GM18507 (cell line): ENCODE measurements at regions not wholly inside any gene's neighbourhood (a gene's known extent, or its start where the extent isn't known, plus 50 kb on each side); places are given as distances from the start of the nearest gene placed in this dataset.

Experiments used
- DNase-seq: peaks from one replicate; pipeline ENCODE4 v3.0.0; 2011; ENCODE audit warnings: low read depth; ENCODE audit not compliant: insufficient read length; ENCODE audit errors: extremely low spot score
- FAIRE-seq: peaks from 2 replicates; lab custom pipeline; 2011; peaks lifted over from hg19 to GRCh38; lab: Jason Lieb, UNC

GRCh38 chr6:156024339-156024738 is 568.7 kb upstream of the NOX3 start:
- no peak for FAIRE-seq
- no peak for DNase-seq

- DNase-seq (no peak), FAIRE-seq (no peak)
Measured at GRCh38 chr6:156021746-156022396, 566.2 kb upstream of the NOX3 start.

GRCh38 chr6:156017838-156018237 is 562.2 kb upstream of the NOX3 start:
- no peak for FAIRE-seq
- DNase-seq: no peak

GRCh38 chr6:156016186-156016976 is 560.7 kb upstream of the NOX3 start:
- FAIRE-seq (no peak), DNase-seq (no peak)

- no peak for FAIRE-seq
Measured at GRCh38 chr6:156013155-156013554, 557.5 kb upstream of the NOX3 start.

GRCh38 chr6:156009656-156010055 is 554.0 kb upstream of the NOX3 start:
- no peak for DNase-seq
- FAIRE-seq: no peak

More at GRCh38 chr6:156013155-156013554, 557.5 kb upstream of the NOX3 start:
- DNase-seq: no peak

- FAIRE-seq (no peak), DNase-seq (no peak)
Measured at GRCh38 chr6:156004796-156005195, 549.2 kb upstream of the NOX3 start.

- no peak for DNase-seq
- no peak for FAIRE-seq
Measured at GRCh38 chr6:155996151-155996550, 540.5 kb upstream of the NOX3 start.

GRCh38 chr6:155995281-155995680 is 539.6 kb upstream of the NOX3 start:
- FAIRE-seq (no peak), DNase-seq (no peak)

GRCh38 chr6:155994086-155994485 is 538.4 kb upstream of the NOX3 start:
- FAIRE-seq: no peak
- no peak for DNase-seq

- FAIRE-seq: no peak
- no peak for DNase-seq
Measured at GRCh38 chr6:155993240-155993639, 537.6 kb upstream of the NOX3 start.

- DNase-seq: no peak
- no peak for FAIRE-seq
Measured at GRCh38 chr6:155985660-155986138, 530.1 kb upstream of the NOX3 start.

GRCh38 chr6:155980768-155981079 is 525.1 kb upstream of the NOX3 start:
- no peak for DNase-seq
- no peak for FAIRE-seq

- no peak for FAIRE-seq
- DNase-seq: no peak
Measured at GRCh38 chr6:155980014-155980767, 524.6 kb upstream of the NOX3 start.

GRCh38 chr6:155975506-155975905 is 519.9 kb upstream of the NOX3 start:
- FAIRE-seq (no peak), DNase-seq (no peak)

- no peak for DNase-seq
- no peak for FAIRE-seq
Measured at GRCh38 chr6:155974811-155975323, 519.2 kb upstream of the NOX3 start.

- no peak for FAIRE-seq
Measured at GRCh38 chr6:155974359-155974758, 518.7 kb upstream of the NOX3 start.

GRCh38 chr6:155970876-155971708 is 515.5 kb upstream of the NOX3 start:
- DNase-seq: no peak
- no peak for FAIRE-seq

More at GRCh38 chr6:155974359-155974758, 518.7 kb upstream of the NOX3 start:
- DNase-seq: no peak

GRCh38 chr6:155970472-155970871 is 514.8 kb upstream of the NOX3 start:
- DNase-seq (no peak), FAIRE-seq (no peak)
